ENCODE measurements at regions not wholly inside any gene's neighbourhood (a gene's known extent, or its start where the extent isn't known, plus 50 kb on each side); places are given as distances from the start of the nearest gene placed in this dataset.

GRCh38 chr12:87323369-87323768, 705.8 kb downstream of the C12orf50 start:
- H3K4me3 ChIP-seq (ENCODE audit: low read length) = no peak overlapping the region
- no peak for DNase-seq (ENCODE audit: low read depth, low spot score)

GRCh38 chr12:87320724-87321123, 708.5 kb downstream of the C12orf50 start:
- no peak overlapping the region for H3K4me3 ChIP-seq (ENCODE audit: low read length)
- no peak for DNase-seq (ENCODE audit: low read depth, low spot score)

DNA sequence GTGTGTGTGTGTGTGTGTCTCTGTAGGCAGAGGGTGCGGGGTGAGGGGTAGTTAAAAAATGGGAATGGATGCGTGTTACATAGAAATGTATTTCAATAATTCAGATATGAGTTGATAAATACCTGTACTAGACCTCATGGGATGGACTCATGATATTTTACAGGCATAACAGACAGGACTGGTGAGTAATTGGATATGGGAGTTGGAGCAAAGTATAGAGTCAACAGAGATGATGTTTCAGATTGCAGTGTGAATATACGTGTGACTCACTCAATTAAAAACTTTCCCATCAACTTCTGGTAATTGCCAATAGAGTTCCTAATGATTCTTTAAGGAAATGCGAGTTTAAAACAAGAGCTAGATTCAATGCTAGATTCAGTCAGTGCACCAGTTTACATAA, 711.9 kb downstream of the C12orf50 start:
- H3K4me3 ChIP-seq (ENCODE audit: low read length) = no peak overlapping the region
- no peak for DNase-seq (ENCODE audit: low read depth, low spot score)

DNA sequence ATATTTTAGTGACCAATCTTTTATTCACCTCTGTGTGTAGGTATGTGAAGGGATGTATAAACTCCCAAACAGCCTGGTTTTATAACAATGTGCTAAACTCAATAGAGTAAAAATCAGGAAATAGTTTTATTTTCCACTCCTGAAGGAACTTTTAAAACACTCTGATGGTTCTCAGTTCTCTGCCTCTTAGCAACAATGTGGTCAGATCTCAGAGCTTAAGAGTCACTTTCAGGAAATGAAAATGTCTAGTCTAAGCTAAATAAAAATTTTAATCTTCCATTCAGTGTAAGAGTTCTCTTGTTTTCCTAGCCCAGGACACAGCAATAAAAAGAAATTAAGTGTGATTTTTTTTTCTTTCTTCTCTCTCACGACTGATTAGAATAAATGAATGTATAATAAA, 718.0 kb downstream of the C12orf50 start:
- no peak overlapping the region for H3K4me3 ChIP-seq (ENCODE audit: low read length)
- DNase-seq (ENCODE audit: low read depth, low spot score) = no peak

DNA sequence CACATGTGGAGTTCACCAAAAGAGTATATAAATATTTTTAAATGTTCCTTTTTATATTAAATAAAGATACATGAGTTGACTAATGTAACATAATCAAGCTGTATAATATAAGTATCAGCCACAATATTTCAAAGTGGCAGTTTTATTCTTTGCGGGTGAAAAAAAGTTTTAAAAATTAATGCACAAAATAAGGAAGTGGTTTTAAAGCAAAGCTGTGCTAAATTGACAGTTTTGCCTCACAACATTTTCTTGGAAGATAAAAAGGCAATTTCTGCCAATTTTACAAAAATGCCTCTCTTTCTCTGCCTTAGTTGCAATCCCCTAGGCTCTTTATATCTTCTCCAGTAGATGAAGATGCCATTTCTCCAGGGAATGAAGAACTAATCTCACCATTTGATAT, 719.1 kb downstream of the C12orf50 start:
- no peak overlapping the region for H3K4me3 ChIP-seq (ENCODE audit: low read length)
- no peak for DNase-seq (ENCODE audit: low read depth, low spot score)

- DNase-seq (ENCODE audit: low read depth, low spot score) = no peak
- H3K4me3 ChIP-seq (ENCODE audit: low read length) = no peak overlapping the region
These were observed 723.7 kb downstream of the C12orf50 start for GRCh38 chr12:87305481-87305880.

GRCh38 chr12:87304406-87304805, 724.8 kb downstream of the C12orf50 start:
- DNase-seq (ENCODE audit: low read depth, low spot score) = no peak
- no peak overlapping the region for H3K4me3 ChIP-seq (ENCODE audit: low read length)

- no peak overlapping the region for H3K4me3 ChIP-seq (ENCODE audit: low read length)
- no peak for DNase-seq (ENCODE audit: low read depth, low spot score)
These were observed 725.7 kb downstream of the C12orf50 start for GRCh38 chr12:87303396-87304012.

DNA sequence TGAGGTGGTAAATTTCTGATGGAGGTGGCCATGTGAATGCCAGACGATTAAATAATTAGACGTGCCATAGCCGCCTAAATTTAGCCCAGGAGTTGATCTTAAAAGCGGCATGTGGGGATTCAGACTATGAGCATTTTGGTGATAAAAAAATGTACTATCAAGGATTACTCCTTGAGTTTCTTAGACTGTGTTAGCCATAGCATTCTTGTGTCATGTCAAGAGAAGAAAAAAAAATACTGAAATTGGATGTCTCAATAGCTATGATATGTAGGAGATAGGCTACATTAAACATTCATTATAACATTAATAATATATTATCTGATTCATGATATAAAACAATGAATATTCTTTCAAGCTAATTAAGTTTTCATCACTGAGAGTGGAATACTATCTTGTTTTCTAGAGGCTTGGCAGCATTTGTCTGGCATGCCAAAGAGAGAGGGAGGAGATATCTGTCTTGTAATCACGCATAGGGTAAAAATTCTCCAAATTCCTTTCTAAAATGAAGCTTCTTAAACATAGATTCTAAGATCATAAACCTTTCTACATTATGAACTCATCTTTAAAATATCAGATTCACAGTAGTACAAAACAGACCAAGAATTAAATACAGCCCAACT, 727.0 kb downstream of the C12orf50 start:
- H3K4me3 ChIP-seq (ENCODE audit: low read length) = no peak overlapping the region
- no peak for DNase-seq (ENCODE audit: low read depth, low spot score)

DNA sequence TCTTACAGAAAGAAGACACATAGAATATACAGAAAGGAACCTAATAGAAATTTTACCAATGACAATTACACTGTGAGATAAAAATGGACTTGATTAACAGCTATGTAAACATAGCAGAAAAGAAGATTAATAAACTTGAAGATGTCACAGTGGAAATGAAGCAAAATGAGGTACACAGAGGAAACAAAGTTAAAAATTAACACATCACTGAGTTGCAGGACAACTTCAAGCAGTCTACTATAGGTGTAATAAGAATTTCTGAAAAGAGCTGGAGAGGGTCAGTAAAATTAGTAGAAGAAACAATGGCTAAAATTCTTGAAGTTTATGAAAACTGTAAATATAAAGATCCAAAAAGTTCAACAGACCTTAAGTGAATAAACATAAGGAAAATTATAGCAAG, 738.7 kb downstream of the C12orf50 start:
- H3K4me3 ChIP-seq (ENCODE audit: low read length) = no peak overlapping the region
- no peak for DNase-seq (ENCODE audit: low read depth, low spot score)

- H3K4me3 ChIP-seq (ENCODE audit: low read length) = no peak overlapping the region
- no peak for DNase-seq (ENCODE audit: low read depth, low spot score)
These were observed 745.3 kb downstream of the C12orf50 start for GRCh38 chr12:87283886-87284285.

DNA sequence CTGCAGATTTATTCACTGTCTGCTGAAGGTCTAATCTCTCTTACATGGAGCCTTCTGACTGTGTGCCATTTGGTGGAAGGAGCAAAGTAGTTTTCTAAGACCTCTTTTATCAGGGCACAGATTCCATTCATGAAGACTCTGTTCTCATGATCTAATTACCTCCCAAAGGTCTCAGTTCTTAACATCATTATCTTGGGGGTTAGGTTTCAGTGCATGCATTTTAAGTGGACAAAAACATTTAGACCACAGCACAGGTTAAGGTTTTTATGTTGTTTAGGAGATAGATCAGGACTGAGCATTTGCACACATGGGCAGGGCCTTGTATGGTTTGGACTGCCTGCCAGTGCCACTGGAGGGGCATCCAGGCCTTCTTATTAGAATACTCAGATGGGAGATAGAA, 746.1 kb downstream of the C12orf50 start:
- no peak for DNase-seq (ENCODE audit: low read depth, low spot score)
- H3K4me3 ChIP-seq (ENCODE audit: low read length) = no peak overlapping the region

DNA sequence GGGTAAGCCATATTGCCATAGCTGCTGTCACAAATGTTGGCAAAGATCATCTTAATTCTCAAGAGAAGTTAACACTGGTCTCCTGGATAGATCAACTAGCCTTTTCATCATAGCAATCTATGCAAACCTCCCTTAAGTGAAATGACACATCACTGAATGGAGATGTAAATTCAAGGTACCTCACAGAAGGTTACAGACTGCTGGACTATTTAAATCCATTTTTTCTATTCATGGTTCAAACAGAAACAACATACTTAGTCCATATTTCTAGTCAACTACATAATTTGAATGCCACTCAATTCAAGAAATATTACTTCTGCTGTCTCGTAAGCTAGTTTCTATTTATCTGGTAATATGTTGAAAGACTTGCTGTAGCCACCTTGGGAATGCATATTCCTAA, 748.3 kb downstream of the C12orf50 start:
- DNase-seq (ENCODE audit: low read depth, low spot score) = no peak
- no peak overlapping the region for H3K4me3 ChIP-seq (ENCODE audit: low read length)

GRCh38 chr12:87280356-87280755, 748.8 kb downstream of the C12orf50 start:
- H3K4me3 ChIP-seq (ENCODE audit: low read length) = peak overlapping the region; percentile 8
- no peak for DNase-seq (ENCODE audit: low read depth, low spot score)

DNA sequence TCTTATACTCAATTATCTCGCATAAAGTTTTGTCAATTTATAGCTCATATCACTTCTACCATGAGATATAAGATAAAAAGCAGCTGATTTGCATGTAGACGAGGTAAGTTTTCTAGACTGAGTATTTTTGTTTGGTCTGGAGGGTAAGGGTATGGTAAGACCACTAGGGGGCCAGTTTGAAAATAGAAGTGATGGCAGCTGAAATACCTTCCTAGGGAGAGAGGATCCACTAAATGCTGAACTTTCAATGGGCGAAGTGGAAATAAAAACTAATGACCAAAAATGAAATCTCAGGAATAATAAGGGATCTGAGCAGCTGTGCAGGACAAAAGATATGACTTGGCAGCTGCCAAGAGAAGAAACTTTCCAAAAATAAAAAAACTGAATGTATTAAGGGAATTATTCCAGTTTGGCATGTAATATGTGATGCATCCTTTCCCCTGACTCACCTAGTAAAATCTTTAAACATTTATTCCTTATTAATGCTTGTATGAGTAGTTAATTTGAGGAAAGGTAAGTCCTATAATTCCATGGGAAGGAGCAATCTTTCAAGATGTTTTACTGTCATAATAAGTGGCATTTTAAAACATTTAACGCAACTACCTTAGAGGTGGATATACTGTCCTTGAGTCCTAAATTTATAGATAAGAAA, 754.5 kb downstream of the C12orf50 start:
- no peak overlapping the region for H3K4me3 ChIP-seq (ENCODE audit: low read length)
- DNase-seq (ENCODE audit: low read depth, low spot score) = peak; percentile 26

DNA sequence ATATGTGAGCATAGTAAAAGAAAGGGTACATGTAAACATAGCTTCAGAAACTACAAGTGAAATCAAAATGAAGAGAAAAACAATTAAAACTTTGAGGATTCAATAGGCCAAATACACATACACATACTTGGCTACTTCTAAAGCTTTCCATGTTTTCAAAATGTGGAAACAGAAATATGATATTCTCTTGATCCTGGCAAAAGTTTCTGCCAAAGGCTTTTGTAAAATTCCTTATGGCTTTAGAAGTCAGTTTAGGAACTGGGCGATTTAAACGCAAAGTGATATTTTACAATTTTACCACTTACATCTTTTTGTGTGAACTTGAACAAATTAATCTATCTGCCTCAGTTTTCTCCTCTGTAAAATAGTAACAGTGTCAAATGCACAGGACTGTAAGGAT, 756.4 kb downstream of the C12orf50 start:
- no peak for DNase-seq (ENCODE audit: low read depth, low spot score)
- no peak overlapping the region for H3K4me3 ChIP-seq (ENCODE audit: low read length)

- DNase-seq (ENCODE audit: low read depth, low spot score) = no peak
- no peak overlapping the region for H3K4me3 ChIP-seq (ENCODE audit: low read length)
These were observed 758.3 kb downstream of the C12orf50 start for GRCh38 chr12:87270919-87271318.

- H3K4me3 ChIP-seq (ENCODE audit: low read length) = no peak overlapping the region
- peak; percentile 19 for DNase-seq (ENCODE audit: low read depth, low spot score)
These were observed 762.9 kb downstream of the C12orf50 start for GRCh38 chr12:87266305-87266704.

DNA sequence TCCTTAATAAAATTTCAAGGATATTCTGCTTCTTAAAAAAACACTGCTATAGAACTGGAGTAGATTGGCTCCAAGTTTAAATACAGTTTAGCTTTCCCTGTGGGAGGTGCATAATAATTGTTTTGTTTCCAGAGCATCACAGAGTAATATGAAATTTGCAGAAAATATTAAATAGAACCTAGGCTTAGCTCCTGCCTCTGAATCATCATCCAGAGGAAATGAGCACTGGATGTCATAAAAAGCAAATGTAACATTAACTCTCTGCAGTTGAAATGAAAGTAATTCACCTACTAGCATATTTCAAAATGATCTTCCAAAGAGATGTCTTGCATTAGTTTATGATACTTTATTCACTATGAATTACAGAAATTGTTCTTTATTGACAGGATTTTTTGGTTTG, 769.8 kb downstream of the C12orf50 start:
- DNase-seq (ENCODE audit: low read depth, low spot score) = no peak
- no peak overlapping the region for H3K4me3 ChIP-seq (ENCODE audit: low read length)

DNA sequence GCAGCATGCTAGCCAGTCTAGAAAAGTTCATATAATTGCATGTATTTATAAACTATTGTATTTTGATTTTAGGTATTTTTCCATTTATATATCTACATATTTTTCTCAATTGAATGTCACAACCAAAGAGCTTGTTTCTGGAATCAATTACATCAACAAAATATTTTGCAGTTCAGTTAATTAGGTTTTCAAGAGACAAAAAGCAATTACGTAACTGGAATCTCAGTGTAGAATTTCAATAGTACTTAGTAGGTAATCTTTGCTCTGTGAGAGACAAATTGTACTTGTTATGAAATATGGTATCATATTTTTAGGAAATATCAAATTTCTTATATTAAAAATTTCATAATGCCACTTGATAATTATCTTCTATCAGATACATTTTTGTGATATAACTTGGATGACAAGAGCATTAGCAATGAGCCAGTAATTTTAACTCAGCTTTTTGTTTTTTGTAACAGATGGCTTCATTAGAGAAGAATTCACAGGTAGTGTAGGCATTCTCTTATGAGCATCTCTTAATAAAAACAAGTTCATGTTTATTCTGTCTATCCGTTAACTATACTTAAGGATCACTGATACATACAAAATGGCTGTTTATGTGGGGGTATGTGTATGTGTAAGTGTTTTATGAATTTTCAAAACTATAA, 774.7 kb downstream of the C12orf50 start:
- no peak overlapping the region for H3K4me3 ChIP-seq (ENCODE audit: low read length)
- DNase-seq (ENCODE audit: low read depth, low spot score) = no peak

All from Jurkat, Clone E6-1 (cell line).